ENCODE measurements at regions not wholly inside any gene's neighbourhood (a gene's known extent, or its start where the extent isn't known, plus 50 kb on each side); places are given as distances from the start of the nearest gene placed in this dataset.
A peak's percentile ranks its signal among the peaks of the same experiment; 100 is the strongest.

GRCh38 chr11:19571906-19572305, 140.7 kb upstream of the NAV2 start:
- DNase-seq (ENCODE audit: low spot score), result no peak
- intact Hi-C loops (cut with DNase I), result no loop called here

- intact Hi-C loops (cut with DNase I), result no loop called here
- DNase-seq (ENCODE audit: low spot score), result no peak
Observed at GRCh38 chr11:19570889-19571288, 141.7 kb upstream of the NAV2 start.

- intact Hi-C loops (cut with DNase I), result loop anchor here (10.0 kb wide), 1 partner anchor 547 kb away; no protein-coding TSS in a partner anchor
Observed at GRCh38 chr11:19567996-19568395, 144.6 kb upstream of the NAV2 start.

GRCh38 chr11:19566583-19567379, 145.9 kb upstream of the NAV2 start:
- DNase-seq (ENCODE audit: low spot score), result no peak
- intact Hi-C loops (cut with DNase I), result loop anchor here (10.0 kb wide), 1 partner anchor 548 kb away; no protein-coding TSS in a partner anchor

More at GRCh38 chr11:19567996-19568395, 144.6 kb upstream of the NAV2 start:
- no peak for DNase-seq (ENCODE audit: low spot score)

GRCh38 chr11:19565639-19566038, 147.0 kb upstream of the NAV2 start:
- intact Hi-C loops (cut with DNase I), result loop anchor here (10.0 kb wide), 1 partner anchor 549 kb away; no protein-coding TSS in a partner anchor
- DNase-seq (ENCODE audit: low spot score), result no peak

GRCh38 chr11:19562156-19562555, 150.5 kb upstream of the NAV2 start:
- no peak for DNase-seq (ENCODE audit: low spot score)
- intact Hi-C loops (cut with DNase I), result loop anchor here (5.0 to 10.0 kb wide), 2 partner anchors 240 to 553 kb away; no protein-coding TSS in a partner anchor

GRCh38 chr11:19561011-19561410, 151.6 kb upstream of the NAV2 start:
- intact Hi-C loops (cut with DNase I), result loop anchor here (5.0 to 10.0 kb wide), 2 partner anchors 241 to 554 kb away; no protein-coding TSS in a partner anchor
- DNase-seq (ENCODE audit: low spot score), result no peak

- no peak for DNase-seq (ENCODE audit: low spot score)
- intact Hi-C loops (cut with DNase I), result loop anchor here (5.0 to 10.0 kb wide), 2 partner anchors 242 to 555 kb away; no protein-coding TSS in a partner anchor
Observed at GRCh38 chr11:19560156-19560555, 152.5 kb upstream of the NAV2 start.

GRCh38 chr11:19559746-19560145, 152.9 kb upstream of the NAV2 start:
- no peak for DNase-seq (ENCODE audit: low spot score)
- intact Hi-C loops (cut with DNase I), result loop anchor here (5.0 to 10.0 kb wide), 3 partner anchors 38 to 555 kb away; no protein-coding TSS in a partner anchor

GRCh38 chr11:19558189-19558986, 154.2 kb upstream of the NAV2 start:
- intact Hi-C loops (cut with DNase I), result loop anchor here (5.0 kb wide), 1 partner anchor 39 kb away; no protein-coding TSS in a partner anchor
- no peak for DNase-seq (ENCODE audit: low spot score)

- intact Hi-C loops (cut with DNase I), result loop anchor here (5.0 kb wide), 1 partner anchor 40 kb away; no protein-coding TSS in a partner anchor
- DNase-seq (ENCODE audit: low spot score), result no peak
Observed at GRCh38 chr11:19557720-19558140, 154.9 kb upstream of the NAV2 start.

GRCh38 chr11:19557185-19557584, 155.5 kb upstream of the NAV2 start:
- intact Hi-C loops (cut with DNase I), result loop anchor here (5.0 kb wide), 1 partner anchor 40 kb away; no protein-coding TSS in a partner anchor
- no peak for DNase-seq (ENCODE audit: low spot score)

GRCh38 chr11:19555266-19555665, 157.4 kb upstream of the NAV2 start:
- no peak for DNase-seq (ENCODE audit: low spot score)
- intact Hi-C loops (cut with DNase I), result loop anchor here (5.0 kb wide), 1 partner anchor 42 kb away; no protein-coding TSS in a partner anchor

- intact Hi-C loops (cut with DNase I), result loop anchor here (2.0 to 5.0 kb wide), 4 partner anchors 243 to 483 kb away; no protein-coding TSS in a partner anchor
- peak; percentile 87 for DNase-seq (ENCODE audit: low spot score)
Observed at GRCh38 chr11:19553683-19554333, 158.8 kb upstream of the NAV2 start.

- intact Hi-C loops (cut with DNase I), result loop anchor here (2.0 to 5.0 kb wide), 4 partner anchors 242 to 482 kb away; no protein-coding TSS in a partner anchor
- no peak for DNase-seq (ENCODE audit: low spot score)
Observed at GRCh38 chr11:19552656-19553260, 159.9 kb upstream of the NAV2 start.

GRCh38 chr11:19552161-19552560, 160.5 kb upstream of the NAV2 start:
- intact Hi-C loops (cut with DNase I), result loop anchor here (2.0 to 5.0 kb wide), 4 partner anchors 241 to 481 kb away; no protein-coding TSS in a partner anchor
- no peak for DNase-seq (ENCODE audit: low spot score)

- intact Hi-C loops (cut with DNase I), result loop anchor here (5.0 kb wide), 1 partner anchor 294 kb away; no protein-coding TSS in a partner anchor
- DNase-seq (ENCODE audit: low spot score), result no peak
Observed at GRCh38 chr11:19551457-19551856, 161.2 kb upstream of the NAV2 start.

- intact Hi-C loops (cut with DNase I), result no loop called here
- DNase-seq (ENCODE audit: low spot score), result no peak
Observed at GRCh38 chr11:19547044-19547443, 165.6 kb upstream of the NAV2 start.

- DNase-seq (ENCODE audit: low spot score), result no peak
- intact Hi-C loops (cut with DNase I), result no loop called here
Observed at GRCh38 chr11:19546325-19546724, 166.3 kb upstream of the NAV2 start.

All from cardiac septum (tissue), 1 donor.